Panc1 (cell line): ENCODE measurements at regions not wholly inside any gene's neighbourhood (a gene's known extent, or its start where the extent isn't known, plus 50 kb on each side); places are given as distances from the start of the nearest gene placed in this dataset.

Experiments used
- ATAC-seq: fragments of 200-7000 bp; cut with Tn5 transposase; 2 replicates; pipeline ENCODE4 v1.9.1; 2020; ENCODE audit warnings: mild to moderate bottlenecking, moderate library complexity
- BruUV-seq: library from RNA; stranded (reverse); fragments of 400-500 nt; replicated peaks from 2 replicates; lab custom pipeline; 2021; lab: Mats Ljungman, UMichigan
- CTCF ChIA-PET: fragments of 300-600 bp; sonication (Branson Sonifier 250); formaldehyde crosslinking; loops from one replicate; lab custom pipeline; 2022; ENCODE audit warnings: antibody characterized with exemption; lab: Charles Lee
- POLR2A ChIA-PET: fragments of 300-600 bp; sonication (Branson Sonifier 250); formaldehyde crosslinking; loops from one replicate; lab custom pipeline; 2022; ENCODE audit warnings: antibody characterized with exemption; lab: Charles Lee
- DNase-seq: peaks from one replicate; pipeline ENCODE4 v3.0.0-alpha.2; 2010; ENCODE audit warnings: low read depth, low spot score
- H3K27ac ChIP-seq: 2 replicates; pipeline ENCODE4 v1.5.1; 2011; ENCODE audit warnings: mild to moderate bottlenecking, low read length, inconsistent platforms
- H3K27me3 ChIP-seq: fragments of 200-500 bp; sonication (Bioruptor generic); 2 replicates; pipeline ENCODE4 v1.6.0; 2014; ENCODE audit warnings: low read length, inconsistent platforms; ENCODE audit not compliant: control insufficient read depth, insufficient read depth
- H3K36me3 ChIP-seq: fragments of 200-500 bp; sonication (Bioruptor generic); 2 replicates; pipeline ENCODE4 v1.5.1; 2014; ENCODE audit warnings: inconsistent platforms, mild to moderate bottlenecking, low read length, moderate library complexity; ENCODE audit not compliant: control insufficient read depth, insufficient read depth
- H3K4me1 ChIP-seq: 2 replicates; pipeline ENCODE4 v1.5.1; 2011; ENCODE audit warnings: inconsistent platforms, mild to moderate bottlenecking, low read length, moderate library complexity; ENCODE audit not compliant: control insufficient read depth, insufficient read depth
- H3K4me3 ChIP-seq, 2 experiments: 2 replicates each; pipeline ENCODE4 v1.5.1; 2011 to 2012; ENCODE audit warnings: low read depth in 2 of 2, low read length in 2 of 2, mild to moderate bottlenecking in 2 of 2, inconsistent platforms in 1 of 2, moderate library complexity in 1 of 2
- H3K9me3 ChIP-seq: fragments of 200-500 bp; sonication (Bioruptor generic); 2 replicates; pipeline ENCODE4 v1.5.1; 2014; ENCODE audit warnings: low read depth, mild to moderate bottlenecking, inconsistent platforms, low read length, moderate library complexity; ENCODE audit not compliant: control insufficient read depth, insufficient read depth
- CTCF ChIP-seq: fragments of 450-650 bp; IDR thresholded peaks from 2 replicates; pipeline ENCODE4 v1.5.1; 2017; ENCODE audit warnings: mild to moderate bottlenecking
- POLR2AphosphoS5 ChIP-seq: IDR thresholded peaks from 2 replicates; pipeline ENCODE4 v1.6.1; 2012; ENCODE audit warnings: mild to moderate bottlenecking, low read depth, low read length, moderate library complexity
- REST ChIP-seq, 2 experiments: IDR thresholded peaks; 2 replicates each; pipeline ENCODE4 v1.6.1; 2011 to 2012; ENCODE audit warnings: low read depth in 2 of 2, control low read depth in 1 of 2, low read length in 1 of 2, mild to moderate bottlenecking in 1 of 2, moderate library complexity in 1 of 2; ENCODE audit not compliant: insufficient read depth in 1 of 2
- SIN3A ChIP-seq: IDR thresholded peaks from 2 replicates; pipeline ENCODE4 v1.6.1; 2012; ENCODE audit warnings: low read depth, mild to moderate bottlenecking, low read length, moderate library complexity, borderline replicate concordance; ENCODE audit not compliant: insufficient read depth
- TCF7L2 ChIP-seq: IDR thresholded peaks from 2 replicates; pipeline ENCODE4 v1.6.1; 2011; ENCODE audit warnings: mild to moderate bottlenecking, low read depth, low read length, inconsistent platforms
- in situ Hi-C: cut with HindIII; loops from 2 replicates; pipeline ENCODE4 v1.10.0; 2016; ENCODE audit warnings: low sequenced_read_pairs, low pct_unique_long_range_greater_than_20kb
- intact Hi-C: fragments of 100-400 bp; cut with micrococcal nuclease; formaldehyde crosslinking; loops from one replicate; pipeline ENCODE4 v1.10.0; 2022; ENCODE audit not compliant: unreplicated experiment

- Histone ChIP-seq H3K27me3 (no peaks in the 10 kb centered on the region), H3K4me1 (no peaks in the 10 kb centered on the region), H3K27ac (no peak overlapping the region), H3K4me3 (no peak overlapping the region), H3K9me3 (no peaks in the 10 kb centered on the region; the same call in 1 of the 2 replicates), H3K36me3 (no peaks in the 10 kb centered on the region)
- POLR2A ChIA-PET: no interaction called here
- intact Hi-C loops: no loop called here
- BruUV-seq: no TSS peak
- ATAC-seq (no peak), DNase-seq (no peak)
- in situ Hi-C loops: no loop called here
- TF ChIP-seq REST (IDR thresholded peaks at IDR 0.05; ENCODE audit: insufficient read depth in 1 of 2, low read depth in 2 of 2, low read length in 1 of 2): no peak
- no peak for TF ChIP-seq TCF7L2
- no peak for TF ChIP-seq CTCF
- TF ChIP-seq POLR2AphosphoS5: no peak
- no peak for TF ChIP-seq SIN3A
- CTCF ChIA-PET: no interaction called here
Measured at GRCh38 chr7:68334636-68335272, 1263.5 kb upstream of the AUTS2 start.

GRCh38 chr7:68336594-68336993, 1261.7 kb upstream of the AUTS2 start:
- no peaks in the 10 kb centered on the region for H3K4me1 ChIP-seq
- no peak for DNase-seq
- no peak overlapping the region for H3K27ac ChIP-seq
- intact Hi-C loops (no loop called here), in situ Hi-C loops (no loop called here)
- no peak overlapping the region for H3K4me3 ChIP-seq
- H3K36me3 ChIP-seq: no peaks in the 10 kb centered on the region
- H3K27me3 ChIP-seq: no peaks in the 10 kb centered on the region
- no peak for ATAC-seq
- ChIA-PET CTCF (no interaction called here), POLR2A (no interaction called here)
- no peaks in the 10 kb centered on the region for H3K9me3 ChIP-seq
- TF ChIP-seq TCF7L2 (no peak), CTCF (no peak), REST (IDR thresholded peaks at IDR 0.05; ENCODE audit: insufficient read depth in 1 of 2, low read depth in 2 of 2, low read length in 1 of 2) (no peak), POLR2AphosphoS5 (no peak), SIN3A (no peak)
- BruUV-seq: no TSS peak
